B cell (primary cell): ENCODE measurements at regions not wholly inside any gene's neighbourhood (a gene's known extent, or its start where the extent isn't known, plus 50 kb on each side); places are given as distances from the start of the nearest gene placed in this dataset.
"Not testable (repeated sequence)": the region's sequence is repeated elsewhere in the genome, so short reads cannot be mapped to it uniquely, and the experiment has no call there.

Experiments used
- ATAC-seq: fragments of 200-7000 bp; cut with Tn5 transposase; one replicate; pipeline ENCODE4 v1.10.0; 2021; ENCODE audit warnings: low read depth, mild to moderate bottlenecking, moderate number of reproducible peaks, moderate library complexity
- CTCF ChIA-PET: fragments of 350-600 bp; sonication (Branson Sonifier 250); formaldehyde crosslinking; loops from one replicate; lab custom pipeline; 2021; ENCODE audit warnings: antibody characterized with exemption, inconsistent platforms; lab: Charles Lee
- POLR2A ChIA-PET: fragments of 350-600 bp; sonication (Branson Sonifier 250); formaldehyde crosslinking; loops from one replicate; lab custom pipeline; 2021; ENCODE audit warnings: antibody characterized with exemption; lab: Charles Lee
- DNase-seq: peaks from one replicate; pipeline ENCODE4 v3.0.0; 2013
- H2AFZ ChIP-seq: 2 replicates; pipeline ENCODE4 v1.6.1; 2012; ENCODE audit warnings: mild to moderate bottlenecking, low read depth, low read length; ENCODE audit not compliant: insufficient read depth, poor library complexity, severe bottlenecking
- H3K27ac ChIP-seq, 2 donors: 1 replicate in 1 of 2; 2 replicates in 1 of 2; pipeline ENCODE4 v1.5.1; 2012 to 2013; ENCODE audit warnings: low read length in 2 of 2, mild to moderate bottlenecking in 2 of 2, moderate library complexity in 1 of 2
- H3K27me3 ChIP-seq, 4 experiments: fragments of 200-600 bp in 1 of 4; sonication (generic) in 1 of 4; replicated peaks in 1 of 4; 1 replicate in 2 of 4; 2 replicates in 2 of 4; pipeline versions ENCODE4 v1.6.1 to v1.7.0; 2013 to 2016; ENCODE audit warnings: low read length in 3 of 4, mild to moderate bottlenecking in 2 of 4, mixed read lengths in 1 of 4, moderate library complexity in 1 of 4; ENCODE audit not compliant: insufficient read depth in 4 of 4, control insufficient read depth in 3 of 4; ENCODE audit errors: control extremely low read depth in 1 of 4
- H3K36me3 ChIP-seq, 2 experiments: replicated peaks in 1 of 2; 1 replicate in 1 of 2; 2 replicates in 1 of 2; pipeline versions ENCODE4 v1.6.1 to v1.7.1; 2013; ENCODE audit warnings: low read length in 1 of 2; ENCODE audit not compliant: insufficient read depth in 2 of 2, control insufficient read depth in 1 of 2; ENCODE audit errors: control extremely low read depth in 1 of 2, extremely low read depth in 1 of 2
- H3K4me1 ChIP-seq, 2 donors: fragments of 200-600 bp in 1 of 2; sonication (generic) in 1 of 2; 1 replicate in 1 of 2; 2 replicates in 1 of 2; pipeline versions ENCODE4 v1.5.1 to v1.6.1; 2013 to 2017; ENCODE audit warnings: low read length in 2 of 2; ENCODE audit not compliant: control insufficient read depth in 2 of 2, insufficient read depth in 2 of 2
- H3K4me2 ChIP-seq: replicated peaks from 2 replicates; pipeline ENCODE3; 2012; ENCODE audit warnings: mild to moderate bottlenecking, low read depth, low read length; ENCODE audit not compliant: poor library complexity, severe bottlenecking
- H3K4me3 ChIP-seq, 5 experiments: fragments of 200-600 bp in 1 of 5; sonication (generic) in 1 of 5; 1 replicate in 3 of 5; 2 replicates in 2 of 5; pipeline versions ENCODE4 v1.5.1 to v1.7.0; 2011 to 2016; ENCODE audit warnings: low read length in 4 of 5, mild to moderate bottlenecking in 4 of 5, low read depth in 2 of 5, control low read depth in 1 of 5, moderate library complexity in 1 of 5; ENCODE audit not compliant: insufficient read depth in 1 of 5; ENCODE audit errors: control extremely low read depth in 1 of 5, extremely low read depth in 1 of 5
- H3K79me2 ChIP-seq: fragments of 200-600 bp; sonication (generic); one replicate; pipeline ENCODE4 v1.6.0; 2016; ENCODE audit warnings: low read length; ENCODE audit not compliant: control insufficient read depth, insufficient read depth
- H3K9ac ChIP-seq: fragments of 200-600 bp; sonication (generic); 2 replicates; pipeline ENCODE4 v1.6.1; 2017; ENCODE audit warnings: mild to moderate bottlenecking, low read length, moderate library complexity
- H3K9me3 ChIP-seq, 3 donors: one replicate each; pipeline versions ENCODE4 v1.6.1 to v1.7.1; 2013; ENCODE audit warnings: low read length in 2 of 3; ENCODE audit not compliant: control insufficient read depth in 2 of 3, insufficient read depth in 1 of 3; ENCODE audit errors: control extremely low read depth in 1 of 3
- H4K20me1 ChIP-seq: 2 replicates; pipeline ENCODE4 v1.6.0; 2012; ENCODE audit warnings: mild to moderate bottlenecking, low read length; ENCODE audit not compliant: insufficient read depth, control insufficient read depth, poor library complexity, severe bottlenecking
- H3K27ac Mint-ChIP-seq: one replicate; pipeline ENCODE4 v1.8.0; 2021; ENCODE audit warnings: mixed read lengths
- H3K27me3 Mint-ChIP-seq: one replicate; pipeline ENCODE4 v1.8.0; 2021; ENCODE audit warnings: mixed read lengths
- H3K4me1 Mint-ChIP-seq: one replicate; pipeline ENCODE4 v1.8.0; 2021; ENCODE audit warnings: mixed read lengths
- H3K4me3 Mint-ChIP-seq: one replicate; pipeline ENCODE4 v1.8.0; 2021; ENCODE audit warnings: mixed read lengths
- H3K9me3 Mint-ChIP-seq: one replicate; pipeline ENCODE4 v1.8.0; 2022; ENCODE audit warnings: mixed read lengths; ENCODE audit not compliant: insufficient read depth
- WGBS: methylation state at CpG from one replicate; pipeline ENCODE4 v1.1.5; 2013; ENCODE audit warnings: missing lambda C conversion rate; ENCODE audit not compliant: insufficient coverage; 5-methylcytosine and 5-hydroxymethylcytosine counted together
- intact Hi-C: fragments of 100-400 bp; cut with micrococcal nuclease; formaldehyde crosslinking; loops from one replicate; pipeline ENCODE4 v1.10.0; 2022

DNA sequence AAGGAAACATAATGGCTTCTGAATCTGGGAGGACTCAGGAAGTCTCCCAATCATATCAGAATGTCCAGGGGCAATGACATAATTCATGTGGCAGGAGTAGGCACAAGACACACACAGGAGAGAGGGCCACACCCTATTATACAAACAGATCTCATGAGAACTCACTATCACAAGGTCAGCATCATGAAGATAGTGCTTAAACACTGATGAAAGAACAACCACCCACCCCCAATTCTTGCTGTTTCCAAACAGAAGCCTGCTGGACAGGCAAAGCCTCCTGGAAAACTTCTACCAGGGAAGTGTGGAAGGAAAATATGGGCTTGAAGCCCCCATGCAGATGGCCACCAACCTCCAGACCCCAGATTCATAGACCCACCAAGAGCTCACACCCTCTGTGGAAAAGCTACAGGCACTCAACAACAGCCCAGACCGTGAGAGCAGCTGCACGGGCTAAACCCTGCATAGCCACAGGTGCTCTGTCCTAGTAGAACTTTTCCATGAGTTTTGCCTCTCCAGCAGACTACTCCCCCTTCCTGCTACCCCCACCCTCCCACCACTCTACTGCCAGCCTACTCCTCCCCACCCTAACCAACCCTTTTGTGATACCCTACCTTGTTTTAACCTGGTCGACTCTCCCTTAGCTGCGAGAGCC is 287.1 kb downstream of the POTED start:
- H3K9me3 Mint-ChIP-seq, H3K4me3 ChIP-seq, H3K36me3 ChIP-seq, ATAC-seq, H3K4me3 Mint-ChIP-seq, H3K27ac ChIP-seq, H3K4me1 Mint-ChIP-seq, H3K4me1 ChIP-seq, CTCF ChIA-PET, H3K79me2 ChIP-seq, H4K20me1 ChIP-seq, H3K27ac Mint-ChIP-seq, H3K27me3 Mint-ChIP-seq, H3K9me3 ChIP-seq, H3K27me3 ChIP-seq, intact Hi-C loops, H3K4me2 ChIP-seq, POLR2A ChIA-PET, H3K9ac ChIP-seq, DNase-seq, H2AFZ ChIP-seq: not testable (repeated sequence)
- 73% methylated on average over 4 of the region's 4 CpGs for WGBS

DNA sequence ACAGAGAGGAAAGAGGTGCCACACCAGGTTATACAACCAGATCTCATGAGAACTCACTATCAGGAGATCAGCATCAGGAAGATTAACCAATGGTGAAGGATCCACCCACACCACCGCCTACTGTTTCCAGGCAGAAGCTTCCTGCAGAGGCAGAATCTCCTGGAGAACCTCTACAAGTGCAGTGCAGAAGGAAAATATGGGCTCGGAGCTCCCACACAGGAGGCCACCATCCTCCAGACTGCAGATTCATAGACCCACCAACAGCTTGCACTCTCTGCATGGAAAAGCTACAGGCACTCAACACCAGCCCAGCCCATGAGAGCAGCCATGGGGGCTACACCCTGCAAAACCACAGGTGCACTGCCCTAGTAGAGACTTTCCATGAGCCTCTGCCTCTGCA is 284.0 kb downstream of the POTED start:
- H3K27me3 ChIP-seq, DNase-seq, POLR2A ChIA-PET, H2AFZ ChIP-seq, CTCF ChIA-PET, H3K36me3 ChIP-seq, intact Hi-C loops, H3K9me3 ChIP-seq, H3K4me1 Mint-ChIP-seq, H3K4me3 ChIP-seq, H3K79me2 ChIP-seq, H4K20me1 ChIP-seq, H3K4me2 ChIP-seq, H3K9ac ChIP-seq, H3K9me3 Mint-ChIP-seq, H3K27ac Mint-ChIP-seq, H3K27ac ChIP-seq, H3K4me3 Mint-ChIP-seq, H3K4me1 ChIP-seq, H3K27me3 Mint-ChIP-seq, ATAC-seq: not testable (repeated sequence)
- 85% methylated on average over 2 of the region's 2 CpGs for WGBS

DNA sequence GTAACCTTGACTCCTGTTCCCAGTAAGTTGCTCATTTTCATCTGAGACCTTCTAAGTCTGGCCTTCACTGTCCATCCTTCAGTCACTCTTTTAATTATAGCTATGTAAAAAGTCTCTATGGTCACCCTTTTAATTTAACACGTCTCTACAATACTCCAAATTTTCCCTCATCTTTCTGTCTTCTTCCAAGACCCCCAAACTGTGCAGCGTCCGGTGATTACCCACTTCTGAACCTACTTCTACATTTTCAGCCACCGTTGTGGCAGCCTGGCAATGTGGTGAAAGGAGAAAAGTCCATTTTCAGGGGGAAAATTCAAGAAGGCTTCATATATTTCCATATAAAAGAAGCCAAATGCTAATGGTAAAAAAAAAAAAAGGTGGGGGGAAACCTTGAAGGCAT is 283.4 kb downstream of the POTED start:
- intact Hi-C loops, H3K9me3 ChIP-seq, H3K9me3 Mint-ChIP-seq, H4K20me1 ChIP-seq, H3K9ac ChIP-seq, H2AFZ ChIP-seq, H3K4me2 ChIP-seq, H3K36me3 ChIP-seq, H3K27me3 ChIP-seq, DNase-seq, CTCF ChIA-PET, H3K79me2 ChIP-seq, POLR2A ChIA-PET, H3K4me3 ChIP-seq, H3K27me3 Mint-ChIP-seq, H3K27ac ChIP-seq, H3K4me3 Mint-ChIP-seq, H3K4me1 Mint-ChIP-seq, H3K27ac Mint-ChIP-seq, ATAC-seq, H3K4me1 ChIP-seq: not testable (repeated sequence)
- no CpG with 5 or more reads among the region's 4 CpGs for WGBS

DNA sequence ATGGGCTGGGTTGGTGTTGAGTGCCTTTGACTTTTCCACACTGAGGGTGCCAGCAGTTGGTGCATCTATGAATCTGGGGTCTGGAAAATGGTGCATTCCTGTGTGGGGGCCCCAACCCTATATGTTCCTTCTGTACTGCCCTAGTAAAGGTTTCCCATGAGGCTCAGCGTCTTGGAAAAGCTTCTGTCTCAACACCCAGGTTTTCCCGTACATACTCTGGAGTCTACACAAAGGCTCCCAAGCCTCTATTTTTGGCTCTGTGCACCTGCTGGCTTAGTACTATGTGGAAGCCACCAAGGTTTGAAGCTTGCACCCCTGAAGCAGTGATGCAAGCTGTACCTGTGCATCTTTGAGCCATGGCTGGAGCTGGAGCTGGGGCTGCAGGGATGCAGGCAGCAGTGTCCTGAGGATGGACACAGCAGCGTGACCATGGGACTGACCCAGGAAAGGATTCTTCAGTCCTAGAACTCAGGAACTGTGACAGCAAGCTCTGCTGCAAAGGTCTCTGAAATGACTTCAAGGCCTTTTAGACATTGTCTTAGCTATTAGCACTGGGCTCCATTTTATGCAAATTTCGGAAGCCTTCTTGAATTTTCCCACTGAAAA is 282.7 kb downstream of the POTED start:
- POLR2A ChIA-PET, H3K4me2 ChIP-seq, H3K9ac ChIP-seq, intact Hi-C loops, H3K4me3 Mint-ChIP-seq, H3K27ac ChIP-seq, H3K27ac Mint-ChIP-seq, H3K27me3 Mint-ChIP-seq, H3K4me1 ChIP-seq, H3K9me3 ChIP-seq, ATAC-seq, H3K27me3 ChIP-seq, DNase-seq, CTCF ChIA-PET, H3K79me2 ChIP-seq, H3K4me1 Mint-ChIP-seq, H3K4me3 ChIP-seq, H4K20me1 ChIP-seq, H2AFZ ChIP-seq, H3K36me3 ChIP-seq, H3K9me3 Mint-ChIP-seq: not testable (repeated sequence)
- 70% methylated on average over 3 of the region's 4 CpGs for WGBS
